ENCODE measurements at regions not wholly inside any gene's neighbourhood (a gene's known extent, or its start where the extent isn't known, plus 50 kb on each side); places are given as distances from the start of the nearest gene placed in this dataset.
"Not testable (repeated sequence)": the region's sequence is repeated elsewhere in the genome, so short reads cannot be mapped to it uniquely, and the experiment has no call there.

- not testable (repeated sequence) for ATAC-seq (ENCODE audit: insufficient number of reproducible peaks, low FRiP score, low read depth); DNase-seq (ENCODE audit: low spot score); H3K27me3 ChIP-seq (replicated peaks; ENCODE audit: insufficient read depth); H3K4me1 ChIP-seq (ENCODE audit: control insufficient read depth in 1 of 2, low read depth in 2 of 2); H3K4me3 ChIP-seq; H3K9me3 ChIP-seq; H3K27ac ChIP-seq
- peaks cover 29% of the 10 kb centered on the region for H3K36me3 ChIP-seq
These were observed 860.4 kb upstream of the DEFB115 start for GRCh38 chr20:30397111-30397510.

- H3K27me3 ChIP-seq (replicated peaks; ENCODE audit: insufficient read depth); H3K4me3 ChIP-seq; H3K4me1 ChIP-seq (ENCODE audit: control insufficient read depth in 1 of 2, low read depth in 2 of 2); DNase-seq (ENCODE audit: low spot score); ATAC-seq (ENCODE audit: insufficient number of reproducible peaks, low FRiP score, low read depth); H3K27ac ChIP-seq: not testable (repeated sequence)
- peaks cover 24% of the 10 kb centered on the region for H3K36me3 ChIP-seq
- peaks cover 11% of the 10 kb centered on the region for H3K9me3 ChIP-seq
These were observed 852.4 kb upstream of the DEFB115 start for GRCh38 chr20:30405061-30405460.

GRCh38 chr20:30405585-30405984 lies 851.9 kb upstream of the DEFB115 start:
- Histone ChIP-seq H3K36me3 (peaks cover 19% of the 10 kb centered on the region), H3K9me3 (peaks cover 16% of the 10 kb centered on the region)
- not testable (repeated sequence) for ATAC-seq (ENCODE audit: insufficient number of reproducible peaks, low FRiP score, low read depth); H3K27me3 ChIP-seq (replicated peaks; ENCODE audit: insufficient read depth); DNase-seq (ENCODE audit: low spot score); H3K4me3 ChIP-seq; H3K4me1 ChIP-seq (ENCODE audit: control insufficient read depth in 1 of 2, low read depth in 2 of 2); H3K27ac ChIP-seq

GRCh38 chr20:30406370-30406769 lies 851.1 kb upstream of the DEFB115 start:
- H3K27ac ChIP-seq; H3K4me3 ChIP-seq; DNase-seq (ENCODE audit: low spot score); ATAC-seq (ENCODE audit: insufficient number of reproducible peaks, low FRiP score, low read depth); H3K27me3 ChIP-seq (replicated peaks; ENCODE audit: insufficient read depth); H3K4me1 ChIP-seq (ENCODE audit: control insufficient read depth in 1 of 2, low read depth in 2 of 2): not testable (repeated sequence)
- peaks cover 15% of the 10 kb centered on the region for H3K36me3 ChIP-seq
- peaks cover 24% of the 10 kb centered on the region for H3K9me3 ChIP-seq

- no peak for ATAC-seq (ENCODE audit: insufficient number of reproducible peaks, low FRiP score, low read depth)
- peaks cover 20% of the 10 kb centered on the region for H3K9me3 ChIP-seq
- H3K27ac ChIP-seq, result no peak overlapping the region
- H3K27me3 ChIP-seq (replicated peaks; ENCODE audit: insufficient read depth), result no peaks in the 10 kb centered on the region
- H3K36me3 ChIP-seq, result no peaks in the 10 kb centered on the region
- no peak for DNase-seq (ENCODE audit: low spot score)
- no peak overlapping the region for H3K4me3 ChIP-seq
- H3K4me1 ChIP-seq (ENCODE audit: control insufficient read depth in 1 of 2, low read depth in 2 of 2), result no peaks in the 10 kb centered on the region
- no peak for TF ChIP-seq CTCF (IDR thresholded peaks at IDR 0.05)
These were observed 844.5 kb upstream of the DEFB115 start for GRCh38 chr20:30412972-30413371.

- not testable (repeated sequence) for H3K27me3 ChIP-seq (replicated peaks; ENCODE audit: insufficient read depth); H3K4me3 ChIP-seq; DNase-seq (ENCODE audit: low spot score); H3K36me3 ChIP-seq; H3K4me1 ChIP-seq (ENCODE audit: control insufficient read depth in 1 of 2, low read depth in 2 of 2); H3K9me3 ChIP-seq; H3K27ac ChIP-seq; ATAC-seq (ENCODE audit: insufficient number of reproducible peaks, low FRiP score, low read depth)
These were observed 840.1 kb upstream of the DEFB115 start for GRCh38 chr20:30417387-30417786.

GRCh38 chr20:30418378-30418777 lies 839.1 kb upstream of the DEFB115 start:
- not testable (repeated sequence) for ATAC-seq (ENCODE audit: insufficient number of reproducible peaks, low FRiP score, low read depth); H3K27ac ChIP-seq; H3K9me3 ChIP-seq; H3K4me1 ChIP-seq (ENCODE audit: control insufficient read depth in 1 of 2, low read depth in 2 of 2); H3K4me3 ChIP-seq; DNase-seq (ENCODE audit: low spot score); H3K36me3 ChIP-seq; H3K27me3 ChIP-seq (replicated peaks; ENCODE audit: insufficient read depth)

GRCh38 chr20:30419466-30419865 lies 838.0 kb upstream of the DEFB115 start:
- no peak for TF ChIP-seq CTCF (IDR thresholded peaks at IDR 0.05)
- no peak overlapping the region for H3K27ac ChIP-seq
- no peaks in the 10 kb centered on the region for H3K9me3 ChIP-seq
- ATAC-seq (ENCODE audit: insufficient number of reproducible peaks, low FRiP score, low read depth) (no peak), DNase-seq (ENCODE audit: low spot score) (no peak)
- H3K4me1 ChIP-seq (ENCODE audit: control insufficient read depth in 1 of 2, low read depth in 2 of 2), result no peaks in the 10 kb centered on the region
- no peaks in the 10 kb centered on the region for H3K27me3 ChIP-seq (replicated peaks; ENCODE audit: insufficient read depth)
- no peak overlapping the region for H3K4me3 ChIP-seq
- H3K36me3 ChIP-seq, result no peaks in the 10 kb centered on the region

GRCh38 chr20:30419871-30420420 lies 837.5 kb upstream of the DEFB115 start:
- ATAC-seq (ENCODE audit: insufficient number of reproducible peaks, low FRiP score, low read depth); H3K36me3 ChIP-seq; DNase-seq (ENCODE audit: low spot score); H3K27me3 ChIP-seq (replicated peaks; ENCODE audit: insufficient read depth); H3K9me3 ChIP-seq; H3K4me1 ChIP-seq (ENCODE audit: control insufficient read depth in 1 of 2, low read depth in 2 of 2); H3K27ac ChIP-seq; H3K4me3 ChIP-seq: not testable (repeated sequence)

All from thoracic aorta (tissue), 2 donors.